GM12878 (cell line): ENCODE measurements at regions not wholly inside any gene's neighbourhood (a gene's known extent, or its start where the extent isn't known, plus 50 kb on each side); places are given as distances from the start of the nearest gene placed in this dataset.

Source experiments
- ATAC-seq: fragments of 200-7000 bp; cut with Tn5 transposase; 3 replicates; pipeline ENCODE4 v1.9.1; 2020; ENCODE audit warnings: mild to moderate bottlenecking, moderate library complexity
- BruUV-seq: library from RNA; stranded (reverse); fragments of 400-500 nt; replicated peaks from 2 replicates; lab custom pipeline; 2021; lab: Mats Ljungman, UMichigan
- CTCF ChIA-PET: fragments of 300-600 bp; sonication (Branson Sonifier 250); formaldehyde crosslinking; extraction: SDS; loops from one replicate; lab custom pipeline; 2021; ENCODE audit warnings: inconsistent platforms; lab: Yijun Ruan, JAX
- POLR2A ChIA-PET: fragments of 350-600 bp; formaldehyde crosslinking; extraction: SDS; loops from one replicate; lab custom pipeline; 2021; ENCODE audit warnings: inconsistent platforms; lab: Charles Lee
- RAD21 ChIA-PET: fragments of 300-600 bp; sonication (Branson Sonifier 250); formaldehyde crosslinking; loops from one replicate; lab custom pipeline; 2023; ENCODE audit warnings: antibody characterized with exemption; ENCODE audit not compliant: unreplicated experiment; lab: Charles Lee
- SMC1A ChIA-PET: fragments of 300-600 bp; sonication (Branson Sonifier 250); formaldehyde crosslinking; loops from one replicate; lab custom pipeline; 2023; ENCODE audit not compliant: unreplicated experiment, uncharacterized antibody; lab: Charles Lee
- DNase-seq: peaks from one replicate; pipeline ENCODE4 v3.0.0-alpha.2; 2011; ENCODE audit warnings: low read depth, low spot score
- FAIRE-seq: peaks from 3 replicates; lab custom pipeline; 2011; peaks lifted over from hg19 to GRCh38; lab: Jason Lieb, UNC
- H2AFZ ChIP-seq: 2 replicates; pipeline ENCODE4 v1.6.0; 2011; ENCODE audit warnings: low read depth, low read length, control low read depth; ENCODE audit not compliant: control insufficient read depth
- H3K27ac ChIP-seq: 2 replicates; pipeline ENCODE4 v1.5.1; 2011; ENCODE audit warnings: control low read depth; ENCODE audit not compliant: control insufficient read depth, insufficient read depth
- H3K27me3 ChIP-seq, 2 experiments: replicated peaks in 1 of 2; 2 replicates each; pipeline versions ENCODE4 v1.6.0 to v1.6.1; 2011; ENCODE audit warnings: low read length in 1 of 2; ENCODE audit not compliant: control insufficient read depth in 2 of 2, insufficient read depth in 2 of 2
- H3K36me3 ChIP-seq, 2 experiments: 2 replicates each; pipeline ENCODE4 v1.5.1; 2011; ENCODE audit warnings: low read length in 1 of 2; ENCODE audit not compliant: control insufficient read depth in 2 of 2, insufficient read depth in 2 of 2
- H3K4me1 ChIP-seq: 2 replicates; pipeline ENCODE4 v1.6.1; 2011; ENCODE audit warnings: mild to moderate bottlenecking, low read length, moderate library complexity, mixed read lengths; ENCODE audit not compliant: control insufficient read depth, insufficient read depth
- H3K4me2 ChIP-seq: 2 replicates; pipeline ENCODE4 v1.6.0; 2011; ENCODE audit warnings: control low read depth; ENCODE audit not compliant: control insufficient read depth, insufficient read depth
- H3K4me3 ChIP-seq: fragments of 200-600 bp; sonication (generic); 2 replicates; pipeline ENCODE4 v1.5.1; 2016
- H3K79me2 ChIP-seq: 2 replicates; pipeline ENCODE4 v1.6.0; 2011; ENCODE audit warnings: low read length; ENCODE audit not compliant: control insufficient read depth, insufficient read depth
- H3K9ac ChIP-seq: 2 replicates; pipeline ENCODE4 v1.8.0; 2011; ENCODE audit warnings: low read length, control low read depth, mixed read lengths; ENCODE audit not compliant: control insufficient read depth, insufficient read depth
- H3K9me3 ChIP-seq: replicated peaks from 3 replicates; pipeline ENCODE4 v1.5.1; 2011; ENCODE audit warnings: mild to moderate bottlenecking, low read length; ENCODE audit not compliant: control insufficient read depth, insufficient read depth
- H4K20me1 ChIP-seq: 2 replicates; pipeline ENCODE4 v1.6.0; 2011; ENCODE audit not compliant: control insufficient read depth, insufficient read depth
- ATF3 ChIP-seq: IDR thresholded peaks from 2 replicates; pipeline ENCODE4 v1.6.1; 2011; ENCODE audit warnings: low read depth, mild to moderate bottlenecking, low read length, moderate library complexity, borderline replicate concordance; ENCODE audit errors: extremely low read depth
- EGR1 ChIP-seq, 2 experiments: IDR thresholded peaks; 1 replicate in 1 of 2; 2 replicates in 1 of 2; pipeline ENCODE4 v1.6.1; 2011 to 2012; ENCODE audit warnings: low read depth in 2 of 2, low read length in 2 of 2, borderline replicate concordance in 1 of 2, mild to moderate bottlenecking in 1 of 2, moderate library complexity in 1 of 2
- FOXM1 ChIP-seq: IDR thresholded peaks from 2 replicates; pipeline ENCODE4 v1.6.1; 2012; ENCODE audit warnings: low read depth, mild to moderate bottlenecking, inconsistent platforms, low read length, moderate library complexity
- LARP7 ChIP-seq: fragments of 450-650 bp; IDR thresholded peaks from 2 replicates; pipeline ENCODE4 v1.6.1; 2017; ENCODE audit warnings: mild to moderate bottlenecking
- MXI1 ChIP-seq: fragments of 150-350 bp; IDR thresholded peaks from 2 replicates; pipeline ENCODE4 v1.6.1; 2011; ENCODE audit warnings: low read depth, mild to moderate bottlenecking, inconsistent platforms, low read length, improper control_type of control experiment
- NR2C1 ChIP-seq: fragments of 450-650 bp; IDR thresholded peaks from 2 replicates; pipeline ENCODE4 v1.6.1; 2017; ENCODE audit warnings: antibody characterized with exemption, mild to moderate bottlenecking, moderate library complexity
- RCOR1 ChIP-seq: conservative IDR thresholded peaks from 2 replicates; pipeline ENCODE4 v1.6.1; 2012; ENCODE audit warnings: low read depth, low read length, improper control_type of control experiment
- TCF7 ChIP-seq: IDR thresholded peaks from 2 replicates; pipeline ENCODE4 v1.6.1; 2014; ENCODE audit warnings: antibody characterized with exemption, borderline replicate concordance
- ZBED1 ChIP-seq: IDR thresholded peaks from 2 replicates; pipeline ENCODE4 v1.6.1; 2016; ENCODE audit warnings: borderline replicate concordance
- WGBS: methylation state at CpG from one replicate; pipeline ENCODE4 v1.1.6; 2016; ENCODE audit warnings: low lambda C conversion rate; ENCODE audit not compliant: insufficient replicate concordance, insufficient coverage; ENCODE audit errors: missing lambda C conversion rate; 5-methylcytosine and 5-hydroxymethylcytosine counted together
- in situ Hi-C: fragments of 300-500 bp; cut with MboI; formaldehyde crosslinking; loops from 9 replicates; pipeline ENCODE4 v1.14.3; 2018; ENCODE audit warnings: mixed read lengths
- intact Hi-C: fragments of 100-400 bp; cut with micrococcal nuclease; formaldehyde crosslinking; loops from one replicate; pipeline ENCODE4 v1.14.2; 2022; ENCODE audit not compliant: unreplicated experiment
- TF ChIP-seq, protein P1 (sequence below): fragments of 150-350 bp; IDR thresholded peaks from 2 replicates; pipeline ENCODE4 v1.6.1; 2014; ENCODE audit warnings: mild to moderate bottlenecking, low read depth, low read length

- ATAC-seq (no peak), FAIRE-seq (no peak), DNase-seq (no peak)
- intact Hi-C loops (no loop called here), in situ Hi-C loops (no loop called here)
- Histone ChIP-seq H3K9ac (no peak overlapping the region), H3K4me1 (no peaks in the 10 kb centered on the region), H3K9me3 (no peaks in the 10 kb centered on the region; the same call in 1 of the 3 replicates), H3K4me2 (no peak overlapping the region), H2AFZ (no peak overlapping the region), H3K4me3 (no peak overlapping the region), H4K20me1 (no peaks in the 10 kb centered on the region), H3K27me3 (peaks cover 0 to 3% of the 10 kb centered on the region in 2 experiments; a peak in 2 of 4 replicates), H3K79me2 (no peaks in the 10 kb centered on the region), H3K27ac (no peak overlapping the region), H3K36me3 (no peaks in the 10 kb centered on the region)
- ChIA-PET POLR2A (interaction anchor here (0.5 kb wide), 1 partner anchor 93 kb away, joined by 3 read pairs; no protein-coding TSS in a partner anchor), RAD21 (no interaction called here), CTCF (no interaction called here), SMC1A (interaction anchor here (1.6 kb wide), 1 partner anchor 12 kb away, joined by 4 read pairs; no protein-coding TSS in a partner anchor)
- no peak for TF ChIP-seq LARP7
- TF ChIP-seq ATF3 = no peak
- TF ChIP-seq NR2C1 = no peak
- no peak for TF ChIP-seq EGR1 (IDR thresholded peaks at IDR 0.05; ENCODE audit: borderline replicate concordance in 1 of 2, low read depth in 2 of 2, low read length in 2 of 2)
- TF ChIP-seq ZBED1 = no peak
- TF ChIP-seq, protein P1, sequence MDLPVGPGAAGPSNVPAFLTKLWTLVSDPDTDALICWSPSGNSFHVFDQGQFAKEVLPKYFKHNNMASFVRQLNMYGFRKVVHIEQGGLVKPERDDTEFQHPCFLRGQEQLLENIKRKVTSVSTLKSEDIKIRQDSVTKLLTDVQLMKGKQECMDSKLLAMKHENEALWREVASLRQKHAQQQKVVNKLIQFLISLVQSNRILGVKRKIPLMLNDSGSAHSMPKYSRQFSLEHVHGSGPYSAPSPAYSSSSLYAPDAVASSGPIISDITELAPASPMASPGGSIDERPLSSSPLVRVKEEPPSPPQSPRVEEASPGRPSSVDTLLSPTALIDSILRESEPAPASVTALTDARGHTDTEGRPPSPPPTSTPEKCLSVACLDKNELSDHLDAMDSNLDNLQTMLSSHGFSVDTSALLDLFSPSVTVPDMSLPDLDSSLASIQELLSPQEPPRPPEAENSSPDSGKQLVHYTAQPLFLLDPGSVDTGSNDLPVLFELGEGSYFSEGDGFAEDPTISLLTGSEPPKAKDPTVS = no peak
- no peak for TF ChIP-seq RCOR1
- TF ChIP-seq TCF7 = no peak
- TF ChIP-seq MXI1 = no peak
- TF ChIP-seq FOXM1 = no peak
- 34% methylated on average over 6 of the region's 6 CpGs for WGBS
- no TSS peak for BruUV-seq
These were observed 151.5 kb upstream of the POU3F1 start for GRCh38 chr1:38198099-38198498.
